CD14-positive monocyte (primary cell): ENCODE measurements at regions not wholly inside any gene's neighbourhood (a gene's known extent, or its start where the extent isn't known, plus 50 kb on each side); places are given as distances from the start of the nearest gene placed in this dataset.
A peak's percentile ranks its signal among the peaks of the same experiment; 100 is the strongest.

Source experiments
- DNase-seq, 3 donors: peaks; one replicate each; pipeline ENCODE4 v3.0.0-alpha.2; 2011 to 2022
- H2AFZ ChIP-seq: 2 replicates; pipeline ENCODE4 v1.6.0; 2012; ENCODE audit warnings: mild to moderate bottlenecking, low read depth, low read length, inconsistent platforms; ENCODE audit not compliant: insufficient read depth, poor library complexity, severe bottlenecking
- H3K27ac ChIP-seq, 2 donors: 1 replicate in 1 of 2; 2 replicates in 1 of 2; pipeline ENCODE4 v1.5.1; 2012 to 2013; ENCODE audit warnings: low read length in 2 of 2, control low read depth in 1 of 2, inconsistent platforms in 1 of 2, low read depth in 1 of 2, mild to moderate bottlenecking in 1 of 2
- H3K27me3 ChIP-seq, 2 donors: one replicate each; pipeline versions ENCODE4 v1.6.0 to v1.6.1; 2011 to 2013; ENCODE audit warnings: low read length in 2 of 2; ENCODE audit not compliant: control insufficient read depth in 2 of 2, insufficient read depth in 2 of 2
- H3K36me3 ChIP-seq, 2 donors: replicated peaks in 1 of 2; 1 replicate in 1 of 2; 2 replicates in 1 of 2; pipeline versions ENCODE4 v1.5.1 to v1.6.1; 2012 to 2013; ENCODE audit warnings: low read length in 2 of 2, control low read depth in 1 of 2, inconsistent platforms in 1 of 2, mild to moderate bottlenecking in 1 of 2; ENCODE audit not compliant: insufficient read depth in 2 of 2, control insufficient read depth in 1 of 2
- H3K4me1 ChIP-seq, 2 donors: 1 replicate in 1 of 2; 2 replicates in 1 of 2; pipeline versions ENCODE4 v1.5.1 to v1.6.1; 2012 to 2013; ENCODE audit warnings: low read length in 2 of 2, control low read depth in 1 of 2, inconsistent platforms in 1 of 2, mild to moderate bottlenecking in 1 of 2, moderate library complexity in 1 of 2; ENCODE audit not compliant: insufficient read depth in 2 of 2, control insufficient read depth in 1 of 2
- H3K4me2 ChIP-seq: replicated peaks from 2 replicates; pipeline ENCODE3; 2012; ENCODE audit warnings: low read length, moderate library complexity, mild to moderate bottlenecking; ENCODE audit not compliant: poor library complexity, severe bottlenecking; ENCODE audit errors: extremely low read depth
- H3K4me3 ChIP-seq, 3 experiments: fragments of 200-600 bp in 1 of 3; sonication (generic) in 1 of 3; replicated peaks in 1 of 3; 1 replicate in 2 of 3; 2 replicates in 1 of 3; pipeline ENCODE4 v1.5.1; 2011 to 2013; ENCODE audit warnings: low read length in 3 of 3, mild to moderate bottlenecking in 3 of 3, control low read depth in 2 of 3, low read depth in 2 of 3, inconsistent platforms in 1 of 3, moderate library complexity in 1 of 3
- H3K79me2 ChIP-seq: 2 replicates; pipeline ENCODE4 v1.6.0; 2012; ENCODE audit warnings: mild to moderate bottlenecking, control low read depth, inconsistent platforms, low read length, moderate library complexity; ENCODE audit not compliant: insufficient read depth
- H3K9ac ChIP-seq: 2 replicates; pipeline ENCODE4 v1.6.0; 2017; ENCODE audit warnings: low read length, mild to moderate bottlenecking; ENCODE audit not compliant: insufficient read depth, poor library complexity, severe bottlenecking
- H3K9me3 ChIP-seq, 2 donors: replicated peaks in 1 of 2; 1 replicate in 1 of 2; 2 replicates in 1 of 2; pipeline versions ENCODE4 v1.5.1 to v1.6.1; 2012 to 2013; ENCODE audit warnings: low read length in 2 of 2, control low read depth in 1 of 2; ENCODE audit not compliant: control insufficient read depth in 1 of 2, insufficient read depth in 1 of 2
- H4K20me1 ChIP-seq: 2 replicates; pipeline ENCODE4 v1.6.0; 2012; ENCODE audit warnings: mild to moderate bottlenecking, low read length, control low read depth, moderate library complexity; ENCODE audit not compliant: insufficient read depth
- H3K27ac Mint-ChIP-seq, 7 donors: one replicate each; pipeline ENCODE4 v1.8.0; 2020; ENCODE audit warnings: mild to moderate bottlenecking in 7 of 7, mixed read lengths in 7 of 7, moderate library complexity in 6 of 7, inconsistent platforms in 2 of 7
- H3K27me3 Mint-ChIP-seq, 3 donors: one replicate each; pipeline ENCODE4 v1.8.0; 2021 to 2022; ENCODE audit warnings: low read depth in 3 of 3, mild to moderate bottlenecking in 3 of 3, mixed read lengths in 3 of 3, moderate library complexity in 3 of 3, inconsistent platforms in 1 of 3
- H3K36me3 Mint-ChIP-seq, 2 donors: one replicate each; pipeline ENCODE4 v1.8.0; 2020; ENCODE audit warnings: mixed read lengths in 2 of 2, inconsistent platforms in 1 of 2, mild to moderate bottlenecking in 1 of 2
- H3K4me1 Mint-ChIP-seq: one replicate; pipeline ENCODE4 v1.8.0; 2020; ENCODE audit warnings: mild to moderate bottlenecking, mixed read lengths
- H3K4me3 Mint-ChIP-seq, 2 donors: one replicate each; pipeline ENCODE4 v1.8.0; 2020; ENCODE audit warnings: mild to moderate bottlenecking in 2 of 2, mixed read lengths in 2 of 2, moderate library complexity in 1 of 2
- H3K9me3 Mint-ChIP-seq, 7 donors: one replicate each; pipeline ENCODE4 v1.8.0; 2020 to 2022; ENCODE audit warnings: mixed read lengths in 7 of 7, mild to moderate bottlenecking in 6 of 7, moderate library complexity in 6 of 7, inconsistent platforms in 2 of 7
- CTCF ChIP-seq: fragments of 200-600 bp; IDR thresholded peaks from one replicate; pipeline ENCODE4 v1.8.0; 2022; ENCODE audit warnings: antibody characterized with exemption, mild to moderate bottlenecking
- whole genome bisulfite sequencing: methylation state at CpG from one replicate; pipeline ENCODE4 v1.1.5; 2013; ENCODE audit warnings: missing lambda C conversion rate; ENCODE audit not compliant: insufficient coverage; 5-methylcytosine and 5-hydroxymethylcytosine counted together
- intact Hi-C, 2 donors: fragments of 100-400 bp; cut with micrococcal nuclease; formaldehyde crosslinking; loops; one replicate each; pipeline versions ENCODE4 v1.15.0 to v1.15.1; 2023

DNA sequence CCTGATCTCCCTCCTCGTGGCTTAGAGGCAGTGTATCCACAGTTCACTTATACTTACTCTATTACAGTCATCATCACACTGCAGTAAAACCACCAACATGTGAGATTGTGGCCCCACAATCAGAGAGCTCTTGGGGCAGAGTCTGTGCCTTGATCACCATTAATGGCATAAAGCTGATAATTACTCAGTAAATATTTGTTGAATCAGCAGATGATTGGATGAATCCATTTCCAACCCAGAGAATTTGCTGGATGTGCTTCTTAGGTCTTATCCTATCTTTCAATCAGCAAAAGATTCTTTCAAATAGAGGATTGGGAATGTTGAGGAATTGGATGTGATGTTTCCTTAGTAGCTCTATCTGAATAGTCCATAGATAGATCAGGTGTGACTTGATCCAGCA is 88.8 kb upstream of the PITX1 start:
- H3K4me1 Mint-ChIP-seq: peaks cover 3% of the 10 kb centered on the region
- H3K4me2 ChIP-seq: no peak overlapping the region
- WGBS: 75% methylated on average over 1 of the region's 1 CpG
- H3K27ac Mint-ChIP-seq: no peak overlapping the region
- H3K27ac ChIP-seq: no peak overlapping the region
- no peaks in the 10 kb centered on the region for H3K27me3 ChIP-seq
- no peaks in the 10 kb centered on the region for H4K20me1 ChIP-seq
- no peak overlapping the region for H3K4me3 ChIP-seq
- H3K4me1 ChIP-seq: peaks cover 0 to 5% of the 10 kb centered on the region in 2 donors
- no peak for DNase-seq
- no peak for TF ChIP-seq CTCF
- no peak overlapping the region for H3K9ac ChIP-seq
- H3K4me3 Mint-ChIP-seq: no peak overlapping the region
- no peak overlapping the region for H2AFZ ChIP-seq
- H3K27me3 Mint-ChIP-seq: peaks cover 9 to 13% (median 12%) of the 10 kb centered on the region in 3 donors
- H3K36me3 ChIP-seq: no peaks in the 10 kb centered on the region
- no peaks in the 10 kb centered on the region for H3K9me3 ChIP-seq
- no peaks in the 10 kb centered on the region for H3K36me3 Mint-ChIP-seq
- no peaks in the 10 kb centered on the region for H3K79me2 ChIP-seq
- intact Hi-C loops: no loop called here
- H3K9me3 Mint-ChIP-seq: peaks cover 0 to 1% (median 0%) of the 10 kb centered on the region in 7 donors

DNA sequence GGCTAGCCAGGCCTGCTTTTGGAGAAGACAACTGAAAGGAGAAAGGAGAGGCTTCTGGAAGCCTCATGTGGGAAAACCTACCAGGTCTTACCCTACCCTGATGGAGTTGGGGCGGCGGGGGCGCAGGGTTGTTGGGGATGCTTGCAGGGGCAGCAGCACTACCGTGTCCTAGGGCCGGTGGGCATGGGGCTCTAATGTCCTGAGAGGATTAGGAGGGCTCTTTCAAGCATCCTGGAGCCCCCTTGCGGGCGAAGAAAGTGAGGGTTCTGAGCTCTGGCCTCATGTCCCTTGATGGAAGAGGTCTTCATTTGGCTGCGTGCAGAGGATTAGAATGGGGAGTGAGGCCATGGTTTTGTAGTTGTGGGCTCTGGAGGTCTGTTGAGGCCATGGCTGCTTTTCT is 86.9 kb upstream of the PITX1 start:
- no peak overlapping the region for H3K9ac ChIP-seq
- intact Hi-C loops: no loop called here

More for the DNA sequence above, 86.9 kb upstream of the PITX1 start:
- no peaks in the 10 kb centered on the region for H3K9me3 ChIP-seq
- no peaks in the 10 kb centered on the region for H3K36me3 Mint-ChIP-seq
- 94% methylated on average over 5 of the region's 8 CpGs for WGBS
- no peaks in the 10 kb centered on the region for H4K20me1 ChIP-seq
- no peaks in the 10 kb centered on the region for H3K36me3 ChIP-seq
- H3K27ac ChIP-seq: no peak overlapping the region
- peaks cover 7 to 10% (median 8%) of the 10 kb centered on the region in 3 donors for H3K27me3 Mint-ChIP-seq
- no peak overlapping the region for H2AFZ ChIP-seq
- TF ChIP-seq CTCF: no peak
- no peak overlapping the region for H3K4me3 Mint-ChIP-seq
- peak overlapping the region in 1 of 7 donors; percentile 55 for H3K27ac Mint-ChIP-seq
- no peaks in the 10 kb centered on the region for H3K79me2 ChIP-seq
- peaks cover 17% of the 10 kb centered on the region for H3K4me1 Mint-ChIP-seq
- H3K27me3 ChIP-seq: no peaks in the 10 kb centered on the region
- no peak for DNase-seq
- H3K4me1 ChIP-seq: peaks cover 14 to 19% of the 10 kb centered on the region in 2 donors
- peaks cover 0 to 3% (median 0%) of the 10 kb centered on the region in 7 donors for H3K9me3 Mint-ChIP-seq
- no peak overlapping the region for H3K4me2 ChIP-seq
- no peak overlapping the region for H3K4me3 ChIP-seq
